Activated T-helper 17 cell treated with anti-CD3 and anti-CD28 coated beads, Interleukin-2, amount 50 U/mL, for 72 hours (primary cell): ENCODE measurements at regions not wholly inside any gene's neighbourhood (a gene's known extent, or its start where the extent isn't known, plus 50 kb on each side); places are given as distances from the start of the nearest gene placed in this dataset.
"Not testable (repeated sequence)": the region's sequence is repeated elsewhere in the genome, so short reads cannot be mapped to it uniquely, and the experiment has no call there.

Source experiments
- ATAC-seq: fragments of 150-1000 bp; cut with Tn5 transposase; replicated peaks from 2 replicates; pipeline ENCODE4 v1.10.0; 2021; ENCODE audit warnings: mild to moderate bottlenecking, moderate library complexity
- H3K27ac Mint-ChIP-seq: one replicate; pipeline ENCODE4 v1.8.0; 2022; ENCODE audit warnings: mixed read lengths
- H3K27me3 Mint-ChIP-seq: one replicate; pipeline ENCODE4 v1.8.0; 2022; ENCODE audit warnings: mixed read lengths
- H3K36me3 Mint-ChIP-seq: one replicate; pipeline ENCODE4 v1.8.0; 2022; ENCODE audit warnings: low read depth, mild to moderate bottlenecking, mixed read lengths
- H3K4me1 Mint-ChIP-seq: one replicate; pipeline ENCODE4 v1.8.0; 2022; ENCODE audit warnings: mixed read lengths
- H3K4me3 Mint-ChIP-seq: one replicate; pipeline ENCODE4 v1.8.0; 2022; ENCODE audit warnings: mild to moderate bottlenecking, mixed read lengths
- H3K9me3 Mint-ChIP-seq: one replicate; pipeline ENCODE4 v1.8.0; 2022; ENCODE audit warnings: mixed read lengths

- no peak overlapping the region for H3K4me3 Mint-ChIP-seq
- no peak overlapping the region for H3K27ac Mint-ChIP-seq
- no peaks in the 10 kb centered on the region for H3K27me3 Mint-ChIP-seq
- H3K36me3 Mint-ChIP-seq = no peaks in the 10 kb centered on the region
- no peak for ATAC-seq
- peaks cover under 1% of the 10 kb centered on the region for H3K9me3 Mint-ChIP-seq
- H3K4me1 Mint-ChIP-seq = no peaks in the 10 kb centered on the region
These were observed 364.0 kb downstream of the CNTN6 start for GRCh38 chr3:1456781-1457311.

GRCh38 chr3:1462371-1462770, 369.5 kb downstream of the CNTN6 start:
- Mint-ChIP-seq H3K4me1 (no peaks in the 10 kb centered on the region), H3K9me3 (peaks cover 8% of the 10 kb centered on the region), H3K4me3 (no peak overlapping the region), H3K27me3 (no peaks in the 10 kb centered on the region), H3K27ac (no peak overlapping the region), H3K36me3 (no peaks in the 10 kb centered on the region)
- no peak for ATAC-seq

- Mint-ChIP-seq H3K27ac (no peak overlapping the region), H3K4me1 (no peaks in the 10 kb centered on the region), H3K9me3 (peaks cover 8% of the 10 kb centered on the region), H3K4me3 (no peak overlapping the region), H3K27me3 (no peaks in the 10 kb centered on the region), H3K36me3 (no peaks in the 10 kb centered on the region)
- ATAC-seq = no peak
These were observed 370.1 kb downstream of the CNTN6 start for GRCh38 chr3:1462856-1463450.

DNA sequence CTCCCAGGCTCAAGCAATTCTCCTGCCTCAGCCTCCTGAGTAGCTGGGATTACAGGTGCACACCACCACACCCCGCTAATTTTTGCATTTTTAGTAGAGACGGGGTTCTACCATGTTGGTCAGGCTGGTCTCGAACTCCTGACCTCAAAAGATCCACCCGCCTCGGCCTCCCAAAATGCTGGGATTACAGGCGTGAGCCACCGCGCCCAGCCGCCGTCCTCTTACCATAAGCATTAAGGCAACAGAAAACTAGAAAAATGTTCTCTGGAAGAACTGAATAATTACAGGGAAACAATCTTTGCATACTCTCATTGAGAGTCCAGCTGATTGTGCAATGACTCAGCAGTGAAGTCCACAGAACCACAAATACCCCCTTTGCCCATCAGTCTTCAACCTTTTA, 372.3 kb downstream of the CNTN6 start:
- not testable (repeated sequence) for H3K9me3 Mint-ChIP-seq, H3K36me3 Mint-ChIP-seq, H3K27me3 Mint-ChIP-seq, H3K4me1 Mint-ChIP-seq, ATAC-seq, H3K4me3 Mint-ChIP-seq, H3K27ac Mint-ChIP-seq

DNA sequence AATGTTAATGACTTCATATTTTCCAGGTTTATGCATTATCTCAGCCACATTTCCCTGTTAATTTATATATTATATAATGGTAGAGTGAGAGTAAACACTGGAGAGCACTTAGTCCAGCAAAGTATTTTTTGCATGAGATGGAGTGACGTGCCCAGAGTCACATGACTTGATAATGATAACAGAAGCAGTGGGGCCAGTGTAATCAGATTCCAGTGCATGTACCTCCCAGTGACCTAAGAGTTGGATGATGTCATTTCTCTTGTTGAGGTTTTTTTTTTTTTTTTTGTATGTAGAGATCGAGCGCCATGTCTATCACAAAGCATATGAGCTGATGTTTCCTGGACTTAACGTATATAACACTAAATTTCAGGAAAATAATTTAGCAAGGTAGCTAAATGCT, 375.3 kb downstream of the CNTN6 start:
- no peaks in the 10 kb centered on the region for H3K27me3 Mint-ChIP-seq
- no peak overlapping the region for H3K27ac Mint-ChIP-seq
- no peak overlapping the region for H3K4me3 Mint-ChIP-seq
- H3K9me3 Mint-ChIP-seq = peaks cover 5% of the 10 kb centered on the region
- no peaks in the 10 kb centered on the region for H3K4me1 Mint-ChIP-seq
- ATAC-seq = no peak
- H3K36me3 Mint-ChIP-seq = no peaks in the 10 kb centered on the region

- Mint-ChIP-seq H3K27ac (no peak overlapping the region), H3K4me1 (no peaks in the 10 kb centered on the region), H3K27me3 (no peaks in the 10 kb centered on the region), H3K36me3 (no peaks in the 10 kb centered on the region), H3K4me3 (no peak overlapping the region), H3K9me3 (peaks cover 6% of the 10 kb centered on the region)
- ATAC-seq = no peak
These were observed 376.4 kb downstream of the CNTN6 start for GRCh38 chr3:1469248-1469647.

DNA sequence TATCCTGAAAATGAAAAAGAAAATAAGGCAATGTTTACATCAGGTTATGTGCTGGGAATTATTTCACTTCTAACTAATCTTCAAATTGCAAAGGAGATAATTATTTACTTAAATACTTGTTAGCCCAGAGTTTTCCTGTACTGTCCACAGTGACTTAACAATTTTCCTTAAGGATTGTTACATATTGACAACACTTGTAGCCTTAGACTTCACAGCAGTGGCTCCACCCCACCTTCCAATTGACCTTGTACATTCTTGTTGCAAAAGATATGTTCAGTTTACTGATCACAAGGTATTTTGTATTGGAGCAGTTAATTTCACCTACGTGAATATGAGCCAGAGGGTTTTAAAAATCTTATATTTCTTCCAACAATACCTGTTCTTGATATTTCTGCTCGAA, 376.9 kb downstream of the CNTN6 start:
- Mint-ChIP-seq H3K9me3 (peaks cover 3% of the 10 kb centered on the region), H3K4me3 (no peak overlapping the region), H3K36me3 (no peaks in the 10 kb centered on the region), H3K27ac (no peak overlapping the region), H3K27me3 (no peaks in the 10 kb centered on the region), H3K4me1 (no peaks in the 10 kb centered on the region)
- ATAC-seq = no peak

DNA sequence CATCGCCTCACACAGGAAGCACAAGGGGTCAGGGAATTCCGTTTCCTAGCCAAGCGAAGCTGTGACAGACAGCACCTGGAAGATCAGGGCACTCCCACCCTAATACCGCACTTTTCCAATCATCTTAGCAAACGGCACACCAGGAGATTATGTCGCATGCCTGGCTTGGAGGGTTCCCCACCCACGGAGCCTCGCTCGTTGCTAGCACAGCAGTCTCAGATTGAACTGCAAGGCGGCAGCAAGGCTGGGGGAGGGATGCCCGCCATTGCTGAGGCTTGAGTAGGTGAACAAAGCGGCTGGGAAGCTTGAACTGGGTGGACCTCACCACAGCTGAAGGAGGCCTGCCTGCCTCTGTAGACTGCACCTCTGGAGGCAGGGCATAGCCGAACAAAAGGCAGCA, 384.8 kb downstream of the CNTN6 start:
- Mint-ChIP-seq H3K4me3 (no peak overlapping the region), H3K36me3 (no peaks in the 10 kb centered on the region), H3K27ac (no peak overlapping the region), H3K27me3 (no peaks in the 10 kb centered on the region), H3K4me1 (no peaks in the 10 kb centered on the region), H3K9me3 (peaks cover 9% of the 10 kb centered on the region)
- ATAC-seq = no peak

DNA sequence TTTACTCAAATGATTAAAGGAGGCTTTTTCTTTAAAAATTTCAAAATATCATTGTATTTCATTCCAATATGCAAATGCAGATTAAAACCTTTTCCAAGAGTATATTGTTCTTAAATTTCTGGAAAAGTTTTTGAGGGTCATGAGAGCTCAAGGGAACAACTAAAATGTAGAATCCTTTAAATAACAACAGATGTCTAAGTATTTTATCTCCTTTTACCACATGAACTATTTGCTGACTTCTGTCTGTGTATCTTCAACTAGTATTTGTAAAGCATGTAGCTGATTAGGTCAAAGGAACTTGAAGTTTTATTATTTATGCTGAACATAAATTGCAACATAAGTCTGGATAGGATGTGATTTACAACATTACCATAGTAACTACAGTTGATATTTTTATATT, 402.6 kb downstream of the CNTN6 start:
- Mint-ChIP-seq H3K4me3 (no peak overlapping the region), H3K27me3 (no peaks in the 10 kb centered on the region), H3K36me3 (no peaks in the 10 kb centered on the region), H3K4me1 (no peaks in the 10 kb centered on the region), H3K27ac (no peak overlapping the region), H3K9me3 (peaks cover 10% of the 10 kb centered on the region)
- ATAC-seq = no peak

- H3K4me1 Mint-ChIP-seq = no peaks in the 10 kb centered on the region
- H3K36me3 Mint-ChIP-seq = no peaks in the 10 kb centered on the region
- H3K27me3 Mint-ChIP-seq = no peaks in the 10 kb centered on the region
- no peak overlapping the region for H3K4me3 Mint-ChIP-seq
- ATAC-seq = no peak
- H3K27ac Mint-ChIP-seq = no peak overlapping the region
- peaks cover 7% of the 10 kb centered on the region for H3K9me3 Mint-ChIP-seq
These were observed 406.9 kb downstream of the CNTN6 start for GRCh38 chr3:1499694-1500093.

GRCh38 chr3:1501406-1502115, 408.7 kb downstream of the CNTN6 start:
- no peaks in the 10 kb centered on the region for H3K4me1 Mint-ChIP-seq
- no peak overlapping the region for H3K27ac Mint-ChIP-seq
- peaks cover 7% of the 10 kb centered on the region for H3K9me3 Mint-ChIP-seq
- no peaks in the 10 kb centered on the region for H3K36me3 Mint-ChIP-seq
- no peak overlapping the region for H3K4me3 Mint-ChIP-seq
- no peak for ATAC-seq
- no peaks in the 10 kb centered on the region for H3K27me3 Mint-ChIP-seq

- Mint-ChIP-seq H3K27ac (no peak overlapping the region), H3K9me3 (peaks cover 8% of the 10 kb centered on the region), H3K27me3 (no peaks in the 10 kb centered on the region), H3K4me3 (no peak overlapping the region), H3K36me3 (no peaks in the 10 kb centered on the region), H3K4me1 (no peaks in the 10 kb centered on the region)
- no peak for ATAC-seq
These were observed 413.3 kb downstream of the CNTN6 start for GRCh38 chr3:1506090-1506489.

- no peaks in the 10 kb centered on the region for H3K4me1 Mint-ChIP-seq
- H3K27ac Mint-ChIP-seq = no peak overlapping the region
- H3K9me3 Mint-ChIP-seq = peaks cover 3% of the 10 kb centered on the region
- no peak for ATAC-seq
- no peaks in the 10 kb centered on the region for H3K27me3 Mint-ChIP-seq
- H3K4me3 Mint-ChIP-seq = no peak overlapping the region
- no peaks in the 10 kb centered on the region for H3K36me3 Mint-ChIP-seq
These were observed 420.8 kb downstream of the CNTN6 start for GRCh38 chr3:1513662-1514061.

GRCh38 chr3:1515882-1516281, 423.1 kb downstream of the CNTN6 start:
- no peak for ATAC-seq
- no peak overlapping the region for H3K4me3 Mint-ChIP-seq
- H3K36me3 Mint-ChIP-seq = no peaks in the 10 kb centered on the region
- H3K27me3 Mint-ChIP-seq = no peaks in the 10 kb centered on the region
- no peaks in the 10 kb centered on the region for H3K9me3 Mint-ChIP-seq
- no peak overlapping the region for H3K27ac Mint-ChIP-seq
- no peaks in the 10 kb centered on the region for H3K4me1 Mint-ChIP-seq

DNA sequence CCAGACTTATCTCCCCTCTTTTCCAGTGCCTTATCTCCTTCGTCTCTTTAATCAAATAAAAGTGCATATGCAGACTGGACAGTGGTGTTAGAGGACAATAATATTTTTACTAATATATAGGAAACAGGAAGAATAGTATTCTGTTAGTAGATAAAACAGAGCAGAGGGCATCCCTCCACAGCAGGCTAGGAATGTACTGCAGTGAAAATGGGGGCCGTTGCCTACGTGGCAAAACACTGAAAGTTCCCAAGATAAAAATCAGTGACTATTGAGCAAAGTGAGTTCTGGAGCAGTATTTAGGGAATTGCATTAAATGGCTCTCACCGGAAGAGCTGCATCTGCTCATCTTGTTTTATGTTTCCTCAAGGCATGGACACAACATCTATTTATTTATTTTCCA, 435.0 kb downstream of the CNTN6 start:
- no peaks in the 10 kb centered on the region for H3K4me1 Mint-ChIP-seq
- ATAC-seq = no peak
- no peaks in the 10 kb centered on the region for H3K27me3 Mint-ChIP-seq
- H3K36me3 Mint-ChIP-seq = no peaks in the 10 kb centered on the region
- H3K27ac Mint-ChIP-seq = no peak overlapping the region
- H3K9me3 Mint-ChIP-seq = peaks cover 8% of the 10 kb centered on the region
- H3K4me3 Mint-ChIP-seq = no peak overlapping the region
